CD4-positive, alpha-beta T cell treated with Interleukin-21 for 1 hour (primary cell): ENCODE measurements at regions not wholly inside any gene's neighbourhood (a gene's known extent, or its start where the extent isn't known, plus 50 kb on each side); places are given as distances from the start of the nearest gene placed in this dataset.
"Not testable (repeated sequence)": the region's sequence is repeated elsewhere in the genome, so short reads cannot be mapped to it uniquely, and the experiment has no call there.

Source experiments
- DNase-seq: peaks from one replicate; pipeline ENCODE4 v3.0.0-alpha.2; 2020

GRCh38 chr2:176885661-176886060 is 326.9 kb upstream of the HNRNPA3 start:
- DNase-seq, result no peak

- DNase-seq, result no peak
Observed at GRCh38 chr2:176891105-176891504, 321.5 kb upstream of the HNRNPA3 start.

GRCh38 chr2:176891857-176892256 is 320.7 kb upstream of the HNRNPA3 start:
- no peak for DNase-seq

DNA sequence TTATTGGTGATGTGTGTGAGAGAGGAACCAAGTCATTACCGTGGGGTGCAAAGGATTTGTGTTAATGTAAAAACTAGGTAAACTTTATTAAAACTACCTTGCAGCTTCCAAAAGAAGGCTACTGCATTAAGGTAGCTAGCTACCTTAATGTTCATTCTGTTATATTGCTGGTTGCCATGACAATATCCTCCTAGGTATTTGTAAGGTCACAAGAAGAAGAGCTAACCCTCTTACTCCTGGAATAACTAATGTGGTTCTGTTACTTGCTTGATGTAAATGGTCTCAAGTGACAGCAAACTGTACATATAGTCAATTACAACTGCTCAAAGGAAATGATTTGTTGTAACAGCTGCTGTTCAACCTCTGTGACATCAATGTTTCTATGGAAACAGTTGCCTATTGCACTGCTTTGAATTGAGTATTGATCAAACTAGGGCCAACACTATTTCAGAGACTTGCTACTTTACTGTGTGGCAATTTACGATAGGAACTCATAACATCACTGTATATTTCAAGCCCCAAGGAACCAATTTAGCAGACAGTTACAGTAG is 319.8 kb upstream of the HNRNPA3 start:
- no peak for DNase-seq

DNA sequence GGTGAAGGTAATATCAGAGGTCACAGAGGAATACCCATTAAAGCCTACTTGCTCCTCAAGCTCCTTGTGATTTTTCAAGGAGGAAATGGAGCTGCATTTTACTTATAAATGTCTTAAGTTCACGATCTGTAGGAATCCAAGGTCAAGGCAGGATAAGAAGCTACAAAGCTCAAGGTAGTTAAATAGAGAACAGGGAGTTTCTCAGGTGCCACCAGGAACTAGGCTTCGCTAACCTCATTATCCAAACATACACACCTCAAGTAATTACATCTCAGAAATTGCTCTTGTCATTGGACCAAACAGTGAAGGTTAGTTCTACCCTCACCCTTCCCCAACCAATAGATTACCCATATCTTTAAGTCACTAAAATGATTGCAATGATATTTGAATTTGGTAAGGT is 317.4 kb upstream of the HNRNPA3 start:
- DNase-seq, result no peak

- DNase-seq, result no peak
Observed at GRCh38 chr2:176902454-176902853, 310.1 kb upstream of the HNRNPA3 start.

DNA sequence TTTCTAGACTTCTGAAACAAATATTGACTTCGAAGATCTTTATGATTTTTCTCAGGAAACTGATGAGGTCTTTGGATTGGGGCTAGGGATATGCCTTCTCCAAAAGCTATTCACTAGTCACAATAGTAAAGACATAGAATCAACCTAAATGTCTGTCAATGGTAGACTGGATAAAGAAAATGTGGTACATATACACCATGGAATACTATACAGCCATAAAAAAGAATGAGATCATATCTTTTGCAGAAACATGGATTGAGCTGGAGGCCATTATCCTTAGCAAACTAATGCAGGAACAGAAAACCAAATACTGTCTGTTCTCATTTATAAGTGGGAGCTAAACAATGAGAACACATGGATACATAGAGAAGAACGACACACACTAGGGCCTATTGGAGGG is 308.5 kb upstream of the HNRNPA3 start:
- DNase-seq, result not testable (repeated sequence)

- DNase-seq, result no peak
Observed at GRCh38 chr2:176907341-176907740, 305.3 kb upstream of the HNRNPA3 start.

GRCh38 chr2:176910828-176911227 is 301.8 kb upstream of the HNRNPA3 start:
- DNase-seq, result no peak

GRCh38 chr2:176913955-176914354 is 298.6 kb upstream of the HNRNPA3 start:
- DNase-seq, result no peak

GRCh38 chr2:176914371-176914770 is 298.2 kb upstream of the HNRNPA3 start:
- DNase-seq, result no peak

- not testable (repeated sequence) for DNase-seq
Observed at GRCh38 chr2:176922545-176922944, 290.0 kb upstream of the HNRNPA3 start.

- no peak for DNase-seq
Observed at GRCh38 chr2:176923205-176923604, 289.4 kb upstream of the HNRNPA3 start.

- no peak for DNase-seq
Observed at GRCh38 chr2:176924909-176925534, 287.6 kb upstream of the HNRNPA3 start.

DNA sequence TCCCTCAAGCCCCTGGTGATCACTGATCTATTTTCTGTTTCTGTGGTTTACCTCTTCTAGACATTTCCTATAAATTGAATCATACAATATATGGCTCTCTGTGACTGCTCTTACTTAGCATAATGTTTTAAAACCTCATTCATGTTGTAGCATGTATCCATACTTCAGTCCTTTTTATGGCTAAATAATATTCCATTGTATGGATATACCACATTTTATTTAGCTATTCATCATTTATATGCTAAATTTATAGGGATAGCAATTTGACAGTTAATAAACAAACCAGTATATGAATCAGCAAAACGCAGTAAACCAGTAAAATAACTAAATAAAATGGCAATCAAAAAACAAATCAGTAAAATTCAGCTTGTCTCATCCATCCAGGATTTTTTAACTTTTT is 286.1 kb upstream of the HNRNPA3 start:
- no peak for DNase-seq

DNA sequence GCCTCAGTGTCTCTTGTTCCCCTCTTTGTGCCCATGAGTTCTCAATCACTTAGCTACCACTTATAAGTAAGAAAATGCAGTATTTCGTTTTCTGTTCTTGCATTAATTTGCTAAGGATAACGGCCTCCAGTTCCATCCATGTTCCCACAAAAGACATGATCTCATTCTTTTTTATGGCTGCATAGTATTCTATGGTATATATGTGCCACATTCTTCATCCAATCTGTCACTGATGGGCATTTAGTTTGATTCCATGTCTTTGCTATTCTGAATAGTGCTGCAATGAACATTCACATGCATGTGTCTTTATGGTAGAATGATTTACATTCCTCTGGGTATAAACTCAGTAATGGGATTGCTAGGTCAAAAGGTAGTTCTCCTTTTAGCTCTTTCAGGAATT is 283.2 kb upstream of the HNRNPA3 start:
- DNase-seq, result not testable (repeated sequence)

- DNase-seq, result peak; percentile 69
Observed at GRCh38 chr2:176931588-176932563, 280.7 kb upstream of the HNRNPA3 start.

DNA sequence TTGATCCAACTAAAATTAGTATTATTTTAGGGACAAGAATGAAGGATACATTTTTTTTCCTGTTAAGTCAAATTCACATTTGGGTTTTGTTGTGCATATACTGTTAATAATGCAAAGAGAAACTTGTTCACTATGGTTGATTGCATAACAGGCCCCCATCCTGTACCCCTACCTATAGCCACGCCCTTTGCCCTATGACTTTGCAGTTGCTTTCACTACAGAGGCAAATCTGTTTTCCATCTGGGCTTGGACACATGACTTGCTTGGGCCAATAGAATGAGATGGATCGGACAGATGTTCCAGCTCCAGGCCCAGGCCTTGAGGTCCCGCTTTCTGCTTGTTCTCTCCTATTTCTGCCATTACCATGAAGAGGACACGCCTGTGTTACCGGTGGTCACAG is 278.5 kb upstream of the HNRNPA3 start:
- DNase-seq, result no peak

DNA sequence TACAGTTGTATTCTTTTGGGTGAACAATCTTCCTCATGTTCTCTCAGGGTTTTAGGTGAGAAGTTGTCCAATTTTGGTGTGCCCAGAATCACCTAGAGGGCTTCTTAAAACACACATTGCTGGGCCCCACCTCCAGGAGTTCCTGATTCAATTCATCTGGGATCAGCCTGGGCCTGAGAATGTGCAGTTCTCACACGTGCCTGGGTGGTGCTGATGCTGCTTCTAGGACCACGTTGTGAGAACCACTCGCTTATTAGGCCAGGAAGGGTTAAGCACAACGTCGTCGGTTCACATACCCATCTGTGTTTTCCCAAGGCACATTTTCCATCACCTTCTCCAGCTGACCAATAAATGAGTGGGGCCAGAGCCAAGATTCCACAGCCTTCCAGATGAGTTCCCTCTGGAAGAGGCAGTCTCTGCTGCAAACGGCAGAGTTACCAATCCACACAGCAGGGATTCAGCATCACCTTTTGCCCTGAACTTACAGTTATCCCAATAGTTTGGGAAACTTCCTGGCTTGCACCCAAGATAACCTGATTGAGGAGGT is 277.7 kb upstream of the HNRNPA3 start:
- DNase-seq, result no peak

GRCh38 chr2:176935543-176936102 is 277.0 kb upstream of the HNRNPA3 start:
- no peak for DNase-seq

DNA sequence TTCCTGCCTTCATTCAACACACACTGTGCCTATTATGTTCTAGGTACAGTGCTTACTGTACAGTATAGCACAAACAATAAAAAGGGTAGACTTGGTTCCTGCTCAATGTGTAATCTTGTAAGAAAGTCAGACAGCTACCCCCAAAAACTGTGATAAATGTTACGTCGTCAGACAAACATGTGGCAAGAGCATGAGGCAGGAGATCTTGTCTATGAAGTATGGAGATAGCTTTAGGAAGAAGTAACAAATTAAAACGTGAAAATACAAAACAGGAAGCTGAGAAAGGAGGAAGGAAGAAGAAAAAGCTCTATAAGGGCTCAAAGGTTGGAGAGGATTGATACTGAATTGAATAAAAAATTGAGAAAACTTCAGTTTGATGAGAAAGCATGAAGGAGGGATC is 276.2 kb upstream of the HNRNPA3 start:
- no peak for DNase-seq

- no peak for DNase-seq
Observed at GRCh38 chr2:176944998-176945397, 267.6 kb upstream of the HNRNPA3 start.

GRCh38 chr2:176947754-176948153 is 264.8 kb upstream of the HNRNPA3 start:
- no peak for DNase-seq
